NAMALWA (cell line): ENCODE measurements at regions not wholly inside any gene's neighbourhood (a gene's known extent, or its start where the extent isn't known, plus 50 kb on each side); places are given as distances from the start of the nearest gene placed in this dataset.
"Not testable (repeated sequence)": the region's sequence is repeated elsewhere in the genome, so short reads cannot be mapped to it uniquely, and the experiment has no call there.

ENCODE experiments used
- DNase-seq: peaks from one replicate; pipeline ENCODE4 v3.0.0-alpha.2; 2015; ENCODE audit warnings: low spot score

DNA sequence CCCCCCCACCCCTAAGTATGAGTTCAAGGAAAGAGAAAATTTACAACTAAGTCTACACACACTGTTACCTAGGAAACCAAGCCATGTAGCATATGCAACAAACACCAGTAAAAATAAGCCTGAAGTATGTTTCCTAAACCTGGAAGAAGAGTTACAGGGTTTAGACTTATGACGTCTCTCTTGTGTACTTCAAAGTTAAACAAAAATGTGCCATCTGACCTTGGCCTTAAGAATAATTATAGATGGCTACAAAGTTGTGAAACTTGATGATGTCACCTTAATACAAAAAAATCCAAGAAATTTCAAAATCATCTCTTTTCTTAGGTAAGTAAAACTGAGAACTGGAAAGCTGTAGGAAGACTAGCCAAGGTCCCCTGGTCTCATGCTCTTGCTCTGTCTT is 297.6 kb upstream of the NRXN1 start:
- DNase-seq = no peak

DNA sequence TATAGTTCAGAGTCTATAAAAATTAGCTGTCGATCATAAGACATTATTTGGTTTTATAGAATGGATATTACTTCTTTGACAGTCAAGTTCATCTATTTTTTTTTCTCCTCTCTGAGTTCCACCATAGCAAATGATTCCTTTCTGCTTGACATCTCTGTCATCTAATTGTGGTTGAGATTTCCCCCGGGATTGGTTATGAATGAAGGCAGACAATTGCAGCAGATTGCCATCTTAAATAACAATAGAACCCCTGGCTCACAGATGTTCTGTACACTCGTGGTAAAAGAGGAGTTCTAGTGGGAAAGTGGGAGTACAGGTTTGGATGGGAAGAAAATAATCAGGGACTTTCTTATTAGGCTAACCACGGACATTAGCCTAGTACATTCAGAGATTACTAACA is 292.1 kb upstream of the NRXN1 start:
- no peak for DNase-seq

DNA sequence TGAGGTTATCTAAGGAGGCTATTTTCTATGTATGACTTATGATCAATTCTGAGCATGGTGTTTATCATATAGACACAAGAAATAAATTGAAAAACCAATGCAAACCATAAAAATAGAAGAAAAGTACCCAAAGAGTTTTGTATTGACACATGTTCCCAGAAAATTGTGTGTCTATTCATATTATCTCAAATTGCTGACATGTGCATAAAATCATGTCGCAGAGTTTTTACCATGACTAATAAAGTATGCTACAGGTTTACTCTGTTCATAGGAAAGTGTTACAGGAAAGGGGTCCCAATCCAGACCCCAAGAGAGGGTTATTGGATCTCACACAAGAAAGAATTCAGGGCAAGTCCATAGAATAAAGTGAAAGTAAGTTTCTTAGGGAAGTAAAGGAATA is 290.7 kb upstream of the NRXN1 start:
- no peak for DNase-seq

DNA sequence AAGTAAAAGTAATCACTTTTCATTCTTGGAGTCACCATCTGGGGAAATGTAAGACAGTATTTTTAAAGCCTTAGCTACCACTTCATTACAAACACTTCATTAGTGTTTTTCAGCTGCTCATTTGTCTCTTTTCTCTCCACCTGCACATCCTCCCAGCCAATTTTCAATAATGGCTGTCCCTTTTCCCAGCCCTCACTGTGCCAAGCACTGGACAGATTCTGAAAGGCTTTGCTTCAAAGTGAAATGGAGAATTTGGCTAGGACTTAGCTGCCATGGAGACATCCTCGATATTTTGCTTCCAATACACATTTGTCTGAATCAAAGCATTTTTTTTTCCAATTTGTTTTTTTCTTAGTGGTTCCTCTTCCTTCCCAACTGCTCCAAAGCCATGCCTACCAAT is 272.4 kb upstream of the NRXN1 start:
- DNase-seq = no peak

DNA sequence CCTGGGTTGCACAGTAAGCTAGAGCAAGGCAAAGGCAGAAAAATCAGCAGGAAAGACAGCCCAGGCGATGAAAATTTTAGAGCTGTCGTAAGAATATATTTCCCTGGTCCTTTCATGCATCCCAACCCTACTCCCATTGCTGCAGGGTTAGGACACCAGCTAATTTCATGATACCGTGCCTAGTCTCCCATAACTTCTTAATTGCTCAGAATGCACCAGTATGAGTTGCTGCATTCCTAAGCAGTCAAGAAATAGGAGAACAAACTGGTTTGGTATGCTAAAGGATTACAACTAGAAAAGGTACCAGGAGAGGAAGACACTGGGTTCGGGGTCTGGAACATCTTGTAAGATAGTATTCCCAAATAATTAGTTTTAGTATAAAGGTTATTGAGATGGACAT is 269.4 kb upstream of the NRXN1 start:
- DNase-seq = no peak

DNA sequence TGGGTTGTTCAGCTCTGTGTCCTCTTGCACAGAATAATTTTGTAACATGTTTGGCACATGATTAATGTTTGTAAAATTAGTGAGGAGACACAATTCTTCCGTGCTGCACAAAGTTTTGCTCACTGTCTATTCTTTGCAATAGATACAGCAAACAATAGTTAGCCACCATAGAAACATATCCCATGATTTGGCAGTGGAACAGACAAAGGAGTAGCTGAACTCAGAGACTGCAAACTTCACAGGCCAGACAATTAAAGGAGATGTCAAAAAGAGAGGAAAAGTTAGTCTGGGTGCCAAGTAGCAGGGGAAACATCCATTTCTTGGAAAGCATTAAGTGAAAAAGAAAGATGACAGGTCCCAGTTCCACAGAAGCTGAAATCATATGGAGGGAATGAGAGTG is 267.4 kb upstream of the NRXN1 start:
- DNase-seq = no peak

DNA sequence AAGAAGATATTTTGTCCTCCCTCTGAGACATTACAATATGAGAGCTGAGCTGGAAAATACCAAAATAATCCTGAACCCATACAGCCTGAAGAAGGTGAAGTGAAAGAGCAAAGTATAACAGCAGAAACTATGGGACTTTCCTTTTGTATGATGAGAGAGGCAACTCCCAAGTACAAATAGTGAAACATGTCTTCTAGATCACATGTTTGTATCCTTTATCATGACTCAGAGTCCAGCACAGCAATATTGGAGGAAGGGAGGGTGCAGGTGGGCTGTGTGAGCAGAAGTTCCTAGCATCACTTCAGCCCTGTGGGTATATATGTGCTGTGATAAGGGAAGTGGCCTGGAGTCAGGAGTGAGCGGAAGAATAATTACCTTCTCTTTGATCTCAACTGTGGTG is 265.6 kb upstream of the NRXN1 start:
- no peak for DNase-seq

DNA sequence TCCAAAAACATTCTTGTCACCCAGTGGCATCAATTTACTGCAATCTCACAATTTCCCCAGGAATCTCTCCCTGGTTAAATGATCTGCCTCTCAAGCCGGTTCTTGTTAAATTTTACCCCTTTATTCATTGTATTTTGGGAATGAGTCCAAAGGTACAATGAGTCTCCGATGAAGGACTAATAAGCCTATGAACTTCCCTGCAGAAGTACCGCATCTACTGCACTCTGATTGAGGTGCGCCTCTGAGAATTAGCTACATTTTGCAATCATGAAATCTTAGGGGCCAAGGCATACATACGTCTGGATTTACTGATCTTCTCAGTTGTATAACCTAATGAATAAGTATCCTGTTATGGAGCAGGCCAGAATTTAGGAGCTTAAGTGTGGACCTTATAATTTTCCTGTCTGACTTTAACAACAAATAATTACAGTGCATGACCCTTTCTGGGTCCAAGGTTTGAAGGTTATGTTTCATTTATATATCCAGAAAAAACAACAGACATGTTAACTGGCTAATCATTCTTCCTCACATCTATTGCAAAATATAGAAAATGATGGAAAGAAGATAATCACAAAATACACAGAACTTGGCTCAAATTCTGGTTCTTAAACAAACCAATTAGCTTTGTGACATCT is 261.8 kb upstream of the NRXN1 start:
- no peak for DNase-seq

DNA sequence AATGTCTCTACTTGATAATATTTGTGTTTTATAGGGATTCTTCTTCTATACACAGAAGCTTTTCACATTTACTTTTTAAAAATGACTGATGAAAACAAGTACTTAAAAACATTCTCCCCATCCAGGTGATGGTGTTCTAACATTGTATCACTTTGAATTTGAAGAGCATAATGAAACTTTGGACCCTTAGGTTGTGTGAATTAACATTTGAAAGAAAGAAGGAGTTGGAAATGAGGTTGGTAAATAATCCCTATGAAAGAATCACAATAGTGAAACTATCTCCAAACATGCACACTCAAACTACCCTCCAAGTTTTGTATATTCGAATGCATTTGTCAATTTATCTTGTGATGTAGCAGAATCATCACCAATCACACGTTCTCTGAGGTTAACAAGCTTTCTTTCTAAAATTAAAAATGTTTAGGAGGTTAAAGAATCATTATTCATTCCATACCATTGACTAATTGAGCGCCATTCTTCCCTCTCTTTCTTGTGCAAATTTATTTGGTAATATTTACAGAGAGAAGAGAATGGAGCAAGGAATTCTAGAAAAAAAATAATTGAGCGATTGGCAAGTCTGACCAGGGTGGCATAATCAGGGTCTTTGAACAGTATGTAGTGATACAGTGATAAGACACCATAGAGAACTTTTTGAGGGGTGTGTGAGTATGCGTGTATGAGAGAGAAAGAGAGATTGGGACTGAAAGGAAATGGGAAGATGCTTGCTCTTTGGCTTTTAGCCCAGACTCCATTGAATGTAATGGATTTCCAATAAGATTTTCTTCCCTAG is 260.0 kb upstream of the NRXN1 start:
- DNase-seq = no peak

DNA sequence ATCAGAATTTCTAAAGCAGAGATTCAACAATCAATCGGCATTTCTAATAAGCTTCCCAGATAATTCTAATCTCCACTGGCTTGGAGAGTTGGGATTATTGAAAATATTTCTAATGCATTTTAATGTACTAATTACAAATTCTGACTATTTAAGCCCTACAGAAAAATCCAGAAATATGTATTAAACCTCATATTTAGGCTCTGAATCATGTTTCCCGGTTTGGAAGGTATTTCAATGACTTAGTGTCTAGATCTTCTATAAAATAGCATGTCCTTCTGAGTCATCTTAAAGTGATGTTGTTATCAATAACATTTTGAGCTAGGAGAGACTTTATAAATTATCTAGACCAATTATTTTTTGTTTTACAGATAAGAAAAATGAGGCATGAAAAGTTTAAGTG is 258.8 kb upstream of the NRXN1 start:
- no peak for DNase-seq

DNA sequence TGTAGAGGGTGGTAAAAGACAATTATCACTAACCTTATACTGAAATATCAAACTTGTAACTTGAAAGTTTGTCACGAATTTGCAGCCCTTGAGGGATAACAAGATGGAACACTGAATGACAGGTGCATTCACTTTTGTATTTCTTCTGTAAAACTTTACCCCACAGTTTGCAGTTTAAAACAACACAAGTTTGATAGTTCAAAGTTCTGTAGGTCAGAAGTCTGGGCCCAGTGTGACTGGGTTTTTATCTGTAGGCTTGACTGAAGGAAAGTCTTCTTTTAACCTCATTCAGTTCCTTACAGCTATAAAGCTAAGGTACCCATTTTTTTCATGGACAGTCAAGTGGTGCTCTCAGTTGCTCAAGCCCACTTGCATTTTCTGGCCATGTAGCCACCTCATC is 257.1 kb upstream of the NRXN1 start:
- no peak for DNase-seq

DNA sequence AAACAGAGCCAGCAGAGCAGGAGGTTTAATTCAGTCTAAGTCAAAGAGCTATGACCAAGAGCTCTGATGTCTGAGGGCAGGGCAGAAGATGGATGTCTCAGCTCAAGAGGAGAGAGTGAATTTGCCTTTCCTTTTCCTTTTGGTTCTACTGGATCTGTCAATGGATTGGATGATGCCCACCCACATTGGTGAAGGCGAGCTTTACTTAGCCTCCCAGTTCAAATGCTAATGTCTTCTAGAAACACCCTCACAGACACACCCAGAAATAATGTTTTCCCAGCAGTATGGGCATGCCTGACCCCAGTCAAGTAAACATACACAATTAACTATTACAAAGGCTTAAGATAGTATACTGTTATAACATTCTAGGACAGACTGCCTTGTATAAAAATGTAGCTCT is 236.3 kb upstream of the NRXN1 start:
- DNase-seq = no peak

DNA sequence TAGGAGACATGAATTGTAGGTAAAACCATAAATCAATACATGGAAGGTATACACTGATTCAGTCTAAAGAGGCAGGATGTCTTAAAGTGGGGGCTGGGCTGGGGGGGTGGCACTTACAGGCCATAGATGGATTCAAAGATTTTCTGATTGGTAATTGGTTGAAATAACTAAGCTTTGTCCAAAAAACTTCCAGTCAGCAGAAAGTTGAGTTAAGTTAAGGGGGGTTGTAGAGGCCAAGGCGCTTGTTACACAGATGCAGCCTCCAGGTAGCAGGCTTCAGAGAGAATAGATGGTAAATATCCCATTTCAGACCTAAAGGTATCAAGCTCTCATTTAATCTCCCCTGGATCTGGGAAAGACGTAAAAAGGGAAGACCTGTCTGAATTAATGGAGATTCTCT is 233.6 kb upstream of the NRXN1 start:
- DNase-seq = no peak

DNA sequence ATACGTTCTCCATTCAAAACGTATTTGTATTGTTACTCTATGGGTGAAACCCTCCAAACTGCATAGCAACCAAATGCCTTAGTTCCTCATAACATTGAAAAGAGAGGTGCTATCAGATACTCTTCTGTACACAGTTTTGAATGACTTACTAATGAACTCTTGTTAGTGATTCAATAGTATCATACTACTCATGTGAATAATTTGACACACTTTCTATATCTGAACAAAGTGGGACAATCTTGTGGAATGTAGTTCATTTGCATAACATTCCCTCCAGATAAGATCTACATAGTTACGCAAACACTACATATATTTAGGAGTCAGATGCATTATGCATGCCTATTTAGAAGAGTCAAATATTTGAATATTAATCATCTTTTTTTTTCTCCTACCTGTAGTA is 232.0 kb upstream of the NRXN1 start:
- DNase-seq = no peak

DNA sequence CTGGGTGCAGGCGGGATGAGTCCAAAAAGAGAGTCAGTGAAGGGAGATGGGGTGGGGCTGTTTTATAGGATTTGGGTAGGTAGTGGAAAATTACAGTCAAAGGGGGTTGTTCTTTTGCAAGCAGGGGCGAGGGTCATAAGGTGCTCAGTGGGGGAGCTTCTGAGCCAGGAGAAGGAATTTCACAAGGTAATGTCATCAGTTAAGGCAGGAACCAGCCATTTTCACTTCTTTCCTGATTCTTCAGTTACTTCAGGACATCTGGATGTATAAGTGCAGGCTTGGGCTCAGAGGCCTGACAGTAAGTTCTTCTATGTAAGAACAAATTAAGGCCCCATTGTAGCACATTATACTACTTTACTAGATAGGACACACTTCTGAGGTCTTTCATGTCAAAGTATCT is 231.2 kb upstream of the NRXN1 start:
- DNase-seq = not testable (repeated sequence)

DNA sequence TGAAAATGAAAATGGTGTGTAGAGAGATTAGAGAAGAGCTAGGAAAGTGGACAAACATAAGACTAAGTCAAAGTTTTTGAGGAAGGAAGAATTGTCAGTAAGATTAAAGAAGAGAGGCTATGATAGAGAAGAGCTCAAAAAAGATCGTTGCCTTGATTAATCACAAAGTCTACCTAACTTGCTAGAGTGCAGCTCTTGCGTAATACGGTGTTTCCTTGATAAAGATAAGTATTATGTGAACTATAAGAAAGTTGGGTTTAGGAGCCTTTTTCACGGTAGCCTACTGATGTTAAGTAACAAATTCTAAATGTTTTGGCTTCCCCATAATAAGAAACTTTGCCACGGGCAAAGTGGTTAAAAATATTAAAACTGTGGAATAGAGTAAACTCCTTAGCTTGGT is 226.4 kb upstream of the NRXN1 start:
- no peak for DNase-seq

DNA sequence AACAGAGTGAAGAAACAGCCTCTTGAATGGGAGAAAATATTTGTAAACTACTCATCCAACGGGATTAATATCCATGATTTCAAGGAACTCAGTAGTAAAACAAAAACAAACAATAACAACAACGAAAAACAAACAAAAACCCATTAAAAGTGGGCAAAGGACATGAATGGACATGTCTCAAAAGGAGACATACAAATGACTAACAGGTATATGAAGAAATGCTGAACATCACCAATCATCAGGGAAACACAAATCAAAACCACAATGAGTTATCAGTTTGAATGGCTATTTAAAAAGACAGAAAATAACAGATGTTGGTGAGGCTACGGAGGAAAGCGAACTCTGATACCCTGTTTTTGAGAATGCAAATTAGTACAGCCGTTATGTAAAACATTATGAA is 224.8 kb upstream of the NRXN1 start:
- DNase-seq = no peak

DNA sequence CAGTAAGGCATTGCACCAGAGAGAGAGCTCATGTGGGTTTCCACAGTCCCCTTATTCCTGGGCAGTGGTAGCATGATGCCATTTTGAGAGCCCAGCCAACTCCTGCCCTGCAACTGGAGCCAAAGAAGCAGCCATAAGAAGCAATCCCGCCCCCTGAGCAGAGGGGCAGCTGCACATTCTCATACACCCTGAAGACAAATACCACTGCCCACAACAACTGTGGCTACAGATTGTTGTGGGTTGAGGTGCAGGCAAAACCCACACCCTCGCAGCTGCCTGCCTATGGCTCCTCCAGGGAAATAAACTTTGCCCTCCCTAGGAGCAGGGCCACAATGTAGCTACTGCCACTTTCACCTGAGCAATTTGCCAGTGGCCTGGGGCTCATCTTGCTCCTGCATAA is 219.4 kb upstream of the NRXN1 start:
- no peak for DNase-seq

DNA sequence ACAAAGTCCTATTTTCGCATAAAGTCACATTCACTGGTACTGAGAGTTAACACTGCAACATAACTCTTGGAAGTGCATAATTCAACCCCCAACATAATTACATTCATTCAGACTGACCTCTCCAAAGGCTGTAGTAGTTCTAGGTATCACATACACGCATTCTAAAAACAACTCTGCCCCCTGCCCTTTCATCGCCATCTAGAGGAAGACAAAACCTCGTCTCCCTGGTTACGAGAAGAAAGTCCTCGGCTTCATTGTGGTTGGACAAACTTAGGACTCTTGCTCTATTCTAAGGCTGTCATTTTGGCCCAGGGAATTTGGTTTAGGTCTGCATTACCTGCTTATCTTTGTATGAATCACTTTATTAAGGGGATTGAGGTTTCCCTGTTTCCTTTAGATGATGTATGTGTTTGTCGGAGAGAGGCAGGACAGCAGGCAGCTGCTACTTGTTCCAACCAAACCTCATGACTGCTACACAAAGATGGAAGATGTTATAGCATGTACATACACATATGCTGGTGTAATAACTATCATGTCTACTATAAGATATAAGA is 215.4 kb upstream of the NRXN1 start:
- peak; percentile 25 for DNase-seq

DNA sequence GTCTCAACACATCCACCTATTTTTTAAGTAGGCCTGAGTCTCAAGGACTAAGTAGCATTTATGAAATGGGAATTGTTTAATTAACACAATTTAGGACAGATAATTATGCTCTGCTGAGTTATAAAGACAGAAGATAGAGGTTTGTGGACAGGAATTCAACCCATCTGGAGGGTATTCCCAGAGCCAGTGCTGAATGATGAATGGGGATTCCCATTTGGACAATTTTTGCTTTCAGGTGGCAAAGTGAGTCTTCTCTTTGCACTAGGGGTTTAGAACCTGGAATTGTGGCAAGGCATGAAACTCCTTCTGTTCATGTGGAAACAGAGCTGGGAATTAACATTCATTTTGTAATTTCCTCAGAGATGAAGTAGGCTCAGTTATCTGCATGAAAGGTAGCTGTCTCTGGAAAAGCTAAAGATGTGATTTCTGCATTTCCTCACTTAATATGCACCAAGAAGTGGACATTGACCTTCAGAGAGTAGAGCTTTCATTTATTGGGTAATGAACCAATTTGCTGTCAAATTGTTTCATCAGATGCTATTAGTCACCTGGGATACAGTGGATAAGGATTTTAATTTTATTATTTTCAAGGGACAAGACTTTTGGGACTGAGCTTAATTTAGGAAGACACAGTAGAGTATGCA is 212.1 kb upstream of the NRXN1 start:
- DNase-seq = no peak

DNA sequence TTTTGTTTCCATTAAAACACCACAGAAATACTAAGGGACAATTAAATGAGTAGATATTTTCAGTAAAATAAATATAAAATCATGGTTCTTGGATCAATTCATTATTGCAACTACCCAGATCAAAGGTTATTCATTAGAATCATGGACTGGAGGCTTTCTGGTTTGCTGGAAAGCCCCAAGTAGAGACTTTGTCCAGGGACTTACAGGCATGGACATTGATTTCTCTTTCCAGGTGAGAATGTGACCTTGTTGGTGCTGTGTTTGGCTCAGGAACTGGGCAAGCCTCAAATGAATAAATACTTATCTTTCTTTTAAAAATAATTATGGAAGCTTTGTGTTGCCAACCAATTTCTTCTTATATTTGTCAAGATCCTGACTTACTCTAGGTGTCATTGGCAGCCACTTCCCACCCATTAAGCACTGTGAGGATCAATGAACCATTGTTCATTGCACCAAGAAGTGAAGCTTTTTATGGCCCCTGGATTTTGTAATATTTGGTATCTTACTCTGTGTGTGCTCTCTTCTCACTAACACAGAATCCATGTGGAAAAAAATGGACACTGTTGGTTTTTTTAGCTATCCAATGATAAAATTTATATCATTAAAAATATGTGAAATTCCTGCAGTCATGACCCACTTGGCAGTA is 205.8 kb upstream of the NRXN1 start:
- no peak for DNase-seq

DNA sequence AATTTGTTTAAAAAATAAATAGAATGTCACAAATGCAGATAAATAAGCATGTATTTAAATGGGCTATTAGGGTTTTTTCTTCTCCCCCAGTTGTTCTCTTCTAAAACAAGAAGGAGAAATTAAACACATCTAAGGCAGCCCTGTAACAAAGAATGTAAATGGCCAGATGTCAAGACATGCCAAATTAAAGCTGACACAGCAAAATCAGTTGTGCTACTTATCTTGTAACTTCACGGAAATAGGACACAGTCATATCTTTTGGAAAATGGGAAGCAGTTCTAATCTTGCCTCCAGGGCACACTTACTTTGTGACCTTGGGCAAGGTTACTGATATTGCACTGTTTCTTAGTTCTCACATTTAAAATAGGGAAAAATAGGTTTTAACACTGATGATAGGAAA is 200.1 kb upstream of the NRXN1 start:
- no peak for DNase-seq

DNA sequence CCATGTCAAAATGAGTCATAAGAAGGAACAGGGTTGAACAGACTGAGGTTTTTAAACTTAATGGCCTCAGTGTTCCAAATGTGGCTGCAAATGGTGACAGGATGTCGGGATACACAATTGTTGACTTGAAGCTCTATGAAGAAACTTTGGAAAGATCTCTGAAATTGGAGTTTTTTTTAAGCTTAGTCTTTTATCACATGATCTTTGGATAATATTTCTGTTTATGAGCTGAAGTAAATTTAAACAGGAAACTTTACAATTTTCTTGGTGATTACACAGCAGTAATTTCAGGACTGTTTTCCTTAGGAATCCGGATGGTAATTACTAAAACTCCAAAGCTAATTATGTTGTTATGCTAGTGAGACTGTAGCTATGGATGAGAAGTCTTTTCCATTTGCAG is 199.1 kb upstream of the NRXN1 start:
- no peak for DNase-seq
